GM19025 (cell line): ENCODE measurements at regions not wholly inside any gene's neighbourhood (a gene's known extent, or its start where the extent isn't known, plus 50 kb on each side); places are given as distances from the start of the nearest gene placed in this dataset.
"Not testable (repeated sequence)": the region's sequence is repeated elsewhere in the genome, so short reads cannot be mapped to it uniquely, and the experiment has no call there.

Source experiments
- ATAC-seq: cut with Tn5 transposase; IDR thresholded peaks from one replicate; pipeline ENCODE4 v1.9.1; 2021; ENCODE audit warnings: mild to moderate bottlenecking, low read depth, moderate library complexity; ENCODE audit not compliant: unreplicated experiment

GRCh38 chr11:86149792-86150191, 80.9 kb upstream of the PICALM start:
- no peak for ATAC-seq

- no peak for ATAC-seq
These were observed 79.5 kb upstream of the PICALM start for GRCh38 chr11:86148345-86148747.

GRCh38 chr11:86147004-86147403, 78.1 kb upstream of the PICALM start:
- ATAC-seq: no peak

GRCh38 chr11:86145439-86146156, 76.7 kb upstream of the PICALM start:
- no peak for ATAC-seq

- ATAC-seq: no peak
These were observed 76.0 kb upstream of the PICALM start for GRCh38 chr11:86144846-86145245.

GRCh38 chr11:86144087-86144486, 75.2 kb upstream of the PICALM start:
- not testable (repeated sequence) for ATAC-seq

- ATAC-seq: no peak
These were observed 74.5 kb upstream of the PICALM start for GRCh38 chr11:86143087-86144030.

- ATAC-seq: no peak
These were observed 73.3 kb upstream of the PICALM start for GRCh38 chr11:86142170-86142569.

GRCh38 chr11:86141727-86142126, 72.8 kb upstream of the PICALM start:
- no peak for ATAC-seq

GRCh38 chr11:86140334-86140990, 71.6 kb upstream of the PICALM start:
- ATAC-seq: no peak

- peak; percentile 70 for ATAC-seq
These were observed 70.1 kb upstream of the PICALM start for GRCh38 chr11:86138958-86139357.

GRCh38 chr11:86136538-86136937, 67.7 kb upstream of the PICALM start:
- no peak for ATAC-seq

- no peak for ATAC-seq
These were observed 66.4 kb upstream of the PICALM start for GRCh38 chr11:86135319-86135714.

- ATAC-seq: no peak
These were observed 65.9 kb upstream of the PICALM start for GRCh38 chr11:86134580-86135318.

GRCh38 chr11:86132667-86133249, 63.9 kb upstream of the PICALM start:
- ATAC-seq: no peak

- no peak for ATAC-seq
These were observed 61.1 kb upstream of the PICALM start for GRCh38 chr11:86129740-86130540.

GRCh38 chr11:86128914-86129313, 60.0 kb upstream of the PICALM start:
- ATAC-seq: no peak

GRCh38 chr11:86126862-86127261, 58.0 kb upstream of the PICALM start:
- no peak for ATAC-seq
